RWPE2 (cell line): ENCODE measurements at regions not wholly inside any gene's neighbourhood (a gene's known extent, or its start where the extent isn't known, plus 50 kb on each side); places are given as distances from the start of the nearest gene placed in this dataset.

Experiments
- ATAC-seq: fragments of 200-7000 bp; cut with Tn5 transposase; 3 replicates; pipeline ENCODE4 v1.9.1; 2021; ENCODE audit warnings: low read depth
- DNase-seq: peaks from one replicate; pipeline ENCODE4 v3.0.0-alpha.2; 2020; ENCODE audit warnings: low spot score
- H3K27ac ChIP-seq: fragments of 450-650 bp; 2 replicates; pipeline ENCODE4 v1.5.1; 2017; ENCODE audit warnings: mild to moderate bottlenecking; ENCODE audit not compliant: poor library complexity, severe bottlenecking
- H3K27me3 ChIP-seq: fragments of 250-450 bp; sonication (Bioruptor Pico); 2 replicates; pipeline ENCODE4 v1.5.1; 2021; ENCODE audit warnings: mild to moderate bottlenecking, moderate library complexity; ENCODE audit not compliant: insufficient read depth, poor library complexity, severe bottlenecking
- H3K36me3 ChIP-seq: fragments of 250-450 bp; sonication (Bioruptor Pico); 2 replicates; pipeline ENCODE4 v1.5.1; 2020; ENCODE audit warnings: low read depth, mild to moderate bottlenecking, moderate library complexity
- H3K4me1 ChIP-seq: fragments of 250-450 bp; sonication (Bioruptor Pico); 2 replicates; pipeline ENCODE4 v1.5.1; 2021; ENCODE audit warnings: mild to moderate bottlenecking, moderate library complexity; ENCODE audit not compliant: insufficient read depth, poor library complexity, severe bottlenecking
- H3K4me3 ChIP-seq: fragments of 250-450 bp; sonication (Bioruptor Pico); 2 replicates; pipeline ENCODE4 v1.5.1; 2021; ENCODE audit warnings: mild to moderate bottlenecking, moderate library complexity; ENCODE audit not compliant: severe bottlenecking
- H3K9me3 ChIP-seq: fragments of 250-450 bp; sonication (Bioruptor Pico); 2 replicates; pipeline ENCODE4 v1.5.1; 2021; ENCODE audit warnings: mild to moderate bottlenecking, moderate library complexity; ENCODE audit not compliant: severe bottlenecking
- CTCF ChIP-seq: fragments of 450-650 bp; IDR thresholded peaks from one replicate; pipeline ENCODE4 v1.5.1; 2017; ENCODE audit warnings: mild to moderate bottlenecking, moderate library complexity; ENCODE audit not compliant: poor library complexity, severe bottlenecking

DNA sequence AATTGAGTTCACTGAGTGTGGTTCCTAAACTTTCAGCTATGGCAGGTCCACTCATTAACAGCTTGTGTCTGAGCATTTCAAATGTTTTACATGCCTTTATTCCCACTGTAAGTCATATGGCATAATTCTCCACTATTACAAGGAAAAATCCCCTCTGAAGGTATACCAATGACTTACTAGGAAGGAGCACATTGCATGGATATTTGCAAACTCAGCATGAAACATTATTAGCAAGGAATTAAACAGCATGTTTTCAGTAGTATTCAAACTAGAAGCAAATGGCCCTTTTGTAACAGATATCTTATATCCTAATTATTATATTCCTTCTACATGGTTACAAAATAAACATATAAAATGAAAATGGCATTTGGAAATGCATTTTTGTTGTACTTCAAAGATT is 566.4 kb upstream of the CCNG1 start:
- no peaks in the 10 kb centered on the region for H3K4me1 ChIP-seq
- peaks cover 1% of the 10 kb centered on the region for H3K9me3 ChIP-seq
- DNase-seq (no peak), ATAC-seq (no peak)
- H3K36me3 ChIP-seq: no peaks in the 10 kb centered on the region
- TF ChIP-seq CTCF: no peak
- no peak overlapping the region for H3K27ac ChIP-seq
- H3K4me3 ChIP-seq: no peak overlapping the region
- no peaks in the 10 kb centered on the region for H3K27me3 ChIP-seq

DNA sequence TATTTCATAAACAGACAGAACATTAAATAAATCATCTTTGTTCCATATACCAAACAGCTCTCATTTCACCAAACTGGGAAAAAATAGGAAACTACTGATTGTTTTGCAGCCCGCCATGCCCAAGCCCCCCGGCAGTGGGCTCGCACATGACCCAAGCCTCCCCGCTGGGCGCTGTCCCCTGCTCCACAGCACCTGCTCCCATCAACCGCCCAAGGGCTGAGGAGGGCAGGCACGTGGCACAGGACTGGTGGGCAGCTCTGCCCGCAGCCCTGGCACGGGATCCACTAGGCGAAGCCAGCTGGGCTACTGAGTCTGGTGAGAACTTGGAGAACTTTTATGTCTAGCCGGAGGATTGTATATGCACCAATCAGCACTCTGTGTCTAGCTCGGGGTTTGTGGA is 554.8 kb upstream of the CCNG1 start:
- H3K4me1 ChIP-seq: no peaks in the 10 kb centered on the region
- ATAC-seq (no peak), DNase-seq (peak; percentile 47)
- no peaks in the 10 kb centered on the region for H3K36me3 ChIP-seq
- TF ChIP-seq CTCF: no peak
- H3K9me3 ChIP-seq: peaks cover 5% of the 10 kb centered on the region
- no peak overlapping the region for H3K4me3 ChIP-seq
- no peak overlapping the region for H3K27ac ChIP-seq
- no peaks in the 10 kb centered on the region for H3K27me3 ChIP-seq

DNA sequence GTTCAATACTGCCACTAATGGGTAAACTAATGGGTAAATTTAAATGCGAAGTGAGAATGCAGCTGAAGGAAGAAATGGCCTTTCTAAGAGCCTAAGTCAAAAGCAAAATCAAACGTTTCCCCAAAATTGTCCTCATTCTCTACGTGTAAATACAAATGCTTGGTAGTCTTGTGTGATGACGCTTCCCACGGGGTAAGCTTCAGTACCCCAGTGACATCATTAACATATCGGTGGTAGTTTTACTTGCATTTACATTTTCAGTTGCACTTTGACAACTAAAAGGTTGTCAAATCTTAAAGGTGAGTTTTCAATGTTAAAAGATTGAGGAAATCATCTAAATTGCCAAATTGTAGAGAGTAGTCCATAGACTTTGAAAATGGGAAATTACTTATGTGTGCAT is 550.7 kb upstream of the CCNG1 start:
- H3K36me3 ChIP-seq: no peaks in the 10 kb centered on the region
- TF ChIP-seq CTCF: no peak
- DNase-seq (no peak), ATAC-seq (no peak)
- no peak overlapping the region for H3K27ac ChIP-seq
- H3K4me3 ChIP-seq: no peak overlapping the region
- no peaks in the 10 kb centered on the region for H3K27me3 ChIP-seq
- no peaks in the 10 kb centered on the region for H3K4me1 ChIP-seq
- H3K9me3 ChIP-seq: no peaks in the 10 kb centered on the region

DNA sequence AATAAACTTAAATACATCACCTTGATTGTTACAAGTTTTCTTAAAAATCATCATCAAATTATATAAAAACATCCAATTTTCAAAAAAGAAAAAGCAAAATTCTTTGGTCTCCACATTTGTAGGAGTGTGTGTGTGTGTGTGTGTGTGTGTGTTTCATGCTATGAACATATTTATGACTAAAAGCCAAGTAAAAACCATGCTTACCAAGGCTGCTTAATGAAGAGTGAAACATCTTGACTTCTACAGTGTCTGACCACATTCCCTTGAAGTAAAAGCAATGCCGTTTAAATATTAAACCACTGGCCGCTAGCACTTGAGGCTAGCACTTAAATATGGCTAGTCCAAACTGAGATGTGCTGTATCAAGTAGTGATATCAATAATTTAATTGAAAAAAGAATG is 549.1 kb upstream of the CCNG1 start:
- ATAC-seq: no peak
- TF ChIP-seq CTCF: no peak
- Histone ChIP-seq H3K4me3 (no peak overlapping the region), H3K9me3 (no peaks in the 10 kb centered on the region), H3K36me3 (no peaks in the 10 kb centered on the region), H3K4me1 (no peaks in the 10 kb centered on the region), H3K27me3 (no peaks in the 10 kb centered on the region), H3K27ac (no peak overlapping the region)
- DNase-seq: no peak

DNA sequence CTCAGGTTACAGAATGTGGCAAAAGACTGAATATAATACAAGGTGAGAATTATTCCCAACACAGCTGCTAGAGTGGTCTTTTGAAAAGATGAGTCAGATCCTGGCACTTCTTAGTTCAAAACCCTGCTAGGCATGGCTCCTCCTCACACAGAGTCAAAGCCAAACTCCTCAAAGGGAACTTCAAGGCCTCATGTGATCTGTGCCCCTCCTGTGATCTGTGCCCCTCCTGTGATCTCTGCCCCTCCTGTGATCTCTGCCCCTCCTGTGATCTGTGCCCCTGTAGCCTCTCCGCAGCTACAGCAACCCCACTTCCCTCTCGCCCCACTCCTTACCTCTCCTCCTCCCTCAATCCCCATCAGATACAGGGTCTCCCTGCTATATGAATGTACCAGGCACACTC is 525.5 kb upstream of the CCNG1 start:
- DNase-seq (no peak), ATAC-seq (peak; percentile 36; the same call in 2 of the 3 replicates)
- TF ChIP-seq CTCF: no peak
- H3K27me3 ChIP-seq: peaks cover 20% of the 10 kb centered on the region
- H3K27ac ChIP-seq: no peak overlapping the region
- H3K9me3 ChIP-seq: no peaks in the 10 kb centered on the region
- H3K4me1 ChIP-seq: no peaks in the 10 kb centered on the region
- no peaks in the 10 kb centered on the region for H3K36me3 ChIP-seq
- no peak overlapping the region for H3K4me3 ChIP-seq
